OCI-LY3 (cell line): ENCODE measurements at regions not wholly inside any gene's neighbourhood (a gene's known extent, or its start where the extent isn't known, plus 50 kb on each side); places are given as distances from the start of the nearest gene placed in this dataset.

Experiments
- H2AFZ ChIP-seq: fragments of 200-600, 300-600 bp; shearing (Covaris generic); 2 replicates; pipeline ENCODE4 v1.6.0; 2014; ENCODE audit warnings: antibody characterized with exemption, low read depth, low read length
- H3K27ac ChIP-seq: fragments of 200-600, 300-600 bp; sonication (generic); 2 replicates; pipeline ENCODE4 v1.5.1; 2014; ENCODE audit warnings: mild to moderate bottlenecking, low read length, moderate library complexity, mixed read lengths
- H3K27me3 ChIP-seq: fragments of 200-600, 300-600 bp; sonication (generic); 2 replicates; pipeline ENCODE4 v1.6.1; 2014; ENCODE audit warnings: low read depth, low read length, mixed read lengths
- H3K36me3 ChIP-seq: fragments of 200-600, 300-600 bp; sonication (generic); replicated peaks from 2 replicates; pipeline ENCODE3; 2014; ENCODE audit warnings: low read depth, low read length, mixed read lengths
- H3K4me1 ChIP-seq: fragments of 300-600, 200-600 bp; sonication (generic); 2 replicates; pipeline ENCODE4 v1.6.1; 2014; ENCODE audit warnings: low read length, mixed read lengths
- H3K4me2 ChIP-seq: fragments of 200-600, 300-600 bp; sonication (generic); 2 replicates; pipeline ENCODE4 v1.6.1; 2014; ENCODE audit warnings: low read length, mixed read lengths
- H3K4me3 ChIP-seq: fragments of 300-600, 200-600 bp; sonication (generic); 2 replicates; pipeline ENCODE4 v1.5.1; 2014; ENCODE audit warnings: antibody characterized with exemption, mild to moderate bottlenecking, low read length, moderate library complexity
- H3K79me2 ChIP-seq: fragments of 300-600, 200-600 bp; shearing (Covaris generic); 2 replicates; pipeline ENCODE4 v1.6.1; 2014; ENCODE audit warnings: mild to moderate bottlenecking, low read length, mixed read lengths
- H3K9ac ChIP-seq: fragments of 300-600, 200-600 bp; shearing (Covaris generic); 2 replicates; pipeline ENCODE4 v1.6.0; 2014; ENCODE audit warnings: mild to moderate bottlenecking, low read length, moderate library complexity
- H3K9me3 ChIP-seq: fragments of 200-600, 300-600 bp; shearing (Covaris generic); 2 replicates; pipeline ENCODE4 v1.6.1; 2014; ENCODE audit warnings: low read length, mixed read lengths; ENCODE audit not compliant: insufficient read depth
- H4K20me1 ChIP-seq: fragments of 200-600, 300-600 bp; sonication (generic); 2 replicates; pipeline ENCODE4 v1.6.1; 2016; ENCODE audit warnings: low read length, mixed read lengths; ENCODE audit not compliant: insufficient read depth
- EZH2phosphoT487 ChIP-seq: fragments of 200-600 bp; shearing (Covaris generic); IDR thresholded peaks from 2 replicates; pipeline ENCODE4 v1.6.1; 2018; ENCODE audit warnings: antibody characterized with exemption, mixed run types, low read depth
- TF ChIP-seq, protein P1 (sequence below): fragments of 200-600, 300-600 bp; sonication (generic); IDR thresholded peaks from 2 replicates; pipeline ENCODE4 v1.5.1; 2014; ENCODE audit warnings: antibody characterized with exemption, low read length, low read depth

GRCh38 chr18:38415811-38416210, 850.2 kb upstream of the CELF4 start:
- no peaks in the 10 kb centered on the region for H3K27me3 ChIP-seq
- no peaks in the 10 kb centered on the region for H4K20me1 ChIP-seq
- H3K9ac ChIP-seq = no peak overlapping the region
- no peak for TF ChIP-seq EZH2phosphoT487
- TF ChIP-seq, protein P1, sequence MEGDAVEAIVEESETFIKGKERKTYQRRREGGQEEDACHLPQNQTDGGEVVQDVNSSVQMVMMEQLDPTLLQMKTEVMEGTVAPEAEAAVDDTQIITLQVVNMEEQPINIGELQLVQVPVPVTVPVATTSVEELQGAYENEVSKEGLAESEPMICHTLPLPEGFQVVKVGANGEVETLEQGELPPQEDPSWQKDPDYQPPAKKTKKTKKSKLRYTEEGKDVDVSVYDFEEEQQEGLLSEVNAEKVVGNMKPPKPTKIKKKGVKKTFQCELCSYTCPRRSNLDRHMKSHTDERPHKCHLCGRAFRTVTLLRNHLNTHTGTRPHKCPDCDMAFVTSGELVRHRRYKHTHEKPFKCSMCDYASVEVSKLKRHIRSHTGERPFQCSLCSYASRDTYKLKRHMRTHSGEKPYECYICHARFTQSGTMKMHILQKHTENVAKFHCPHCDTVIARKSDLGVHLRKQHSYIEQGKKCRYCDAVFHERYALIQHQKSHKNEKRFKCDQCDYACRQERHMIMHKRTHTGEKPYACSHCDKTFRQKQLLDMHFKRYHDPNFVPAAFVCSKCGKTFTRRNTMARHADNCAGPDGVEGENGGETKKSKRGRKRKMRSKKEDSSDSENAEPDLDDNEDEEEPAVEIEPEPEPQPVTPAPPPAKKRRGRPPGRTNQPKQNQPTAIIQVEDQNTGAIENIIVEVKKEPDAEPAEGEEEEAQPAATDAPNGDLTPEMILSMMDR = no peak
- no peaks in the 10 kb centered on the region for H3K79me2 ChIP-seq
- no peak overlapping the region for H3K4me2 ChIP-seq
- no peaks in the 10 kb centered on the region for H3K9me3 ChIP-seq
- H3K36me3 ChIP-seq = no peaks in the 10 kb centered on the region
- H3K27ac ChIP-seq = no peak overlapping the region
- H2AFZ ChIP-seq = no peak overlapping the region
- H3K4me1 ChIP-seq = no peaks in the 10 kb centered on the region
- H3K4me3 ChIP-seq = no peak overlapping the region

- H3K36me3 ChIP-seq = no peaks in the 10 kb centered on the region
- H3K4me1 ChIP-seq = no peaks in the 10 kb centered on the region
- no peaks in the 10 kb centered on the region for H3K9me3 ChIP-seq
- H4K20me1 ChIP-seq = no peaks in the 10 kb centered on the region
- H3K27ac ChIP-seq = no peak overlapping the region
- no peaks in the 10 kb centered on the region for H3K27me3 ChIP-seq
- H3K4me3 ChIP-seq = no peak overlapping the region
- H3K4me2 ChIP-seq = no peak overlapping the region
- no peaks in the 10 kb centered on the region for H3K79me2 ChIP-seq
- H2AFZ ChIP-seq = no peak overlapping the region
- TF ChIP-seq, protein P1 = no peak
- TF ChIP-seq EZH2phosphoT487 = no peak
- H3K9ac ChIP-seq = no peak overlapping the region
Observed at GRCh38 chr18:38413193-38413592, 847.6 kb upstream of the CELF4 start.

- Histone ChIP-seq H3K27me3 (no peaks in the 10 kb centered on the region), H3K27ac (no peak overlapping the region), H3K36me3 (no peaks in the 10 kb centered on the region), H4K20me1 (no peaks in the 10 kb centered on the region), H3K9me3 (no peaks in the 10 kb centered on the region), H3K4me1 (no peaks in the 10 kb centered on the region), H2AFZ (no peak overlapping the region; the same call in 1 of the 2 replicates), H3K4me2 (no peak overlapping the region), H3K79me2 (no peaks in the 10 kb centered on the region), H3K4me3 (no peak overlapping the region), H3K9ac (no peak overlapping the region)
- no peak for TF ChIP-seq EZH2phosphoT487
- TF ChIP-seq, protein P1 = no peak
Observed at GRCh38 chr18:38406607-38407006, 841.0 kb upstream of the CELF4 start.

GRCh38 chr18:38402509-38402908, 836.9 kb upstream of the CELF4 start:
- H3K4me3 ChIP-seq = no peak overlapping the region
- H2AFZ ChIP-seq = no peak overlapping the region
- no peaks in the 10 kb centered on the region for H3K9me3 ChIP-seq
- H3K27ac ChIP-seq = no peak overlapping the region
- no peak overlapping the region for H3K9ac ChIP-seq
- H3K79me2 ChIP-seq = no peaks in the 10 kb centered on the region
- H3K4me2 ChIP-seq = no peak overlapping the region
- no peaks in the 10 kb centered on the region for H3K27me3 ChIP-seq
- TF ChIP-seq, protein P1 = no peak
- TF ChIP-seq EZH2phosphoT487 = no peak
- H4K20me1 ChIP-seq = no peaks in the 10 kb centered on the region
- no peaks in the 10 kb centered on the region for H3K36me3 ChIP-seq
- no peaks in the 10 kb centered on the region for H3K4me1 ChIP-seq
